Duodenal mucosa (tissue), 2 donors: ENCODE measurements at regions not wholly inside any gene's neighbourhood (a gene's known extent, or its start where the extent isn't known, plus 50 kb on each side); places are given as distances from the start of the nearest gene placed in this dataset.
"Not testable (repeated sequence)": the region's sequence is repeated elsewhere in the genome, so short reads cannot be mapped to it uniquely, and the experiment has no call there.

Experiments
- H3K27ac ChIP-seq: one replicate; pipeline ENCODE4 v1.7.0; 2013; ENCODE audit warnings: low read depth, low read length
- H3K27me3 ChIP-seq, 2 donors: one replicate each; pipeline ENCODE4 v1.7.0; 2013; ENCODE audit warnings: low read length in 2 of 2, control low read depth in 1 of 2; ENCODE audit not compliant: insufficient read depth in 2 of 2, control insufficient read depth in 1 of 2
- H3K36me3 ChIP-seq, 2 donors: one replicate each; pipeline ENCODE4 v1.7.0; 2013; ENCODE audit warnings: low read length in 2 of 2, control low read depth in 1 of 2; ENCODE audit not compliant: insufficient read depth in 2 of 2, control insufficient read depth in 1 of 2
- H3K4me1 ChIP-seq, 2 donors: one replicate each; pipeline ENCODE4 v1.7.0; 2013; ENCODE audit warnings: low read length in 2 of 2, control low read depth in 1 of 2; ENCODE audit not compliant: insufficient read depth in 2 of 2, control insufficient read depth in 1 of 2
- H3K4me3 ChIP-seq, 2 donors: one replicate each; pipeline ENCODE4 v1.7.0; 2013; ENCODE audit warnings: low read length in 2 of 2, low read depth in 1 of 2
- H3K9ac ChIP-seq, 2 donors: one replicate each; pipeline ENCODE4 v1.7.0; 2013; ENCODE audit warnings: low read length in 2 of 2, low read depth in 1 of 2
- H3K9me3 ChIP-seq, 2 donors: one replicate each; pipeline ENCODE4 v1.7.0; 2013; ENCODE audit warnings: low read length in 2 of 2, control low read depth in 1 of 2; ENCODE audit not compliant: control insufficient read depth in 1 of 2

GRCh38 chr6:142016666-142017065 lies 116.1 kb upstream of the GJE1 start:
- H3K36me3 ChIP-seq, H3K9me3 ChIP-seq, H3K4me3 ChIP-seq, H3K27ac ChIP-seq, H3K9ac ChIP-seq, H3K4me1 ChIP-seq, H3K27me3 ChIP-seq: not testable (repeated sequence)

- not testable (repeated sequence) for H3K4me1 ChIP-seq, H3K4me3 ChIP-seq, H3K9ac ChIP-seq, H3K9me3 ChIP-seq, H3K36me3 ChIP-seq, H3K27me3 ChIP-seq, H3K27ac ChIP-seq
Observed at GRCh38 chr6:142015463-142015862, 117.3 kb upstream of the GJE1 start.

GRCh38 chr6:142015011-142015410 lies 117.7 kb upstream of the GJE1 start:
- H3K9ac ChIP-seq, result no peak overlapping the region
- no peaks in the 10 kb centered on the region for H3K36me3 ChIP-seq
- no peak overlapping the region for H3K27ac ChIP-seq
- H3K27me3 ChIP-seq, result no peaks in the 10 kb centered on the region
- no peak overlapping the region for H3K4me3 ChIP-seq
- no peaks in the 10 kb centered on the region for H3K9me3 ChIP-seq
- peaks cover 0 to 6% of the 10 kb centered on the region in 2 donors for H3K4me1 ChIP-seq

DNA sequence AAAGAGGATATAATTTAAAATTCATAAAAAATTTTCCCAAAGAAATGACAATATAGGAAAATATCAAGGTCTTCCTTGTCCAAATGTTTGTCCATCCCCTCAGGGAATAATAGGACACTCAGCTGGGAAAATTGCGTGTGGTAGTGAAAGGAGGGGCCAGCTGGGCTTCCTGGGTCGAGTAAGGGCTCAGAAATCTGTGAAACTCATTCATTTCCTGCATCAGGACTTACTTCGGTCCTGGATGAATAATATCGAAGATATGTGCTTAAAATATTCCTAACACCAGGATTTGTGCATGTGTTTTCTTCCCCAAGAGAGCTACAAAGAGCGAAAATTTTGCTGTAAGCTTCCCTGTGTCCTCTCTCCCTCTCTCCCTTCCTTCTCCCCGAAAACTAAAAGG lies 118.2 kb upstream of the GJE1 start:
- Histone ChIP-seq H3K4me1 (peaks cover 0 to 6% of the 10 kb centered on the region in 2 donors), H3K9ac (no peak overlapping the region), H3K36me3 (no peaks in the 10 kb centered on the region), H3K9me3 (no peaks in the 10 kb centered on the region), H3K4me3 (no peak overlapping the region), H3K27me3 (no peaks in the 10 kb centered on the region), H3K27ac (no peak overlapping the region)

GRCh38 chr6:142013875-142014495 lies 118.7 kb upstream of the GJE1 start:
- Histone ChIP-seq H3K9ac (no peak overlapping the region), H3K27ac (no peak overlapping the region), H3K9me3 (no peaks in the 10 kb centered on the region), H3K36me3 (no peaks in the 10 kb centered on the region), H3K4me1 (peaks cover 0 to 6% of the 10 kb centered on the region in 2 donors), H3K27me3 (no peaks in the 10 kb centered on the region), H3K4me3 (no peak overlapping the region)

GRCh38 chr6:142013287-142013686 lies 119.4 kb upstream of the GJE1 start:
- H3K9me3 ChIP-seq, result no peaks in the 10 kb centered on the region
- H3K9ac ChIP-seq, result no peak overlapping the region
- no peak overlapping the region for H3K27ac ChIP-seq
- H3K4me3 ChIP-seq, result no peak overlapping the region
- peaks cover 0 to 6% of the 10 kb centered on the region in 2 donors for H3K4me1 ChIP-seq
- no peaks in the 10 kb centered on the region for H3K36me3 ChIP-seq
- no peaks in the 10 kb centered on the region for H3K27me3 ChIP-seq

- H3K4me3 ChIP-seq, result no peak overlapping the region
- H3K27ac ChIP-seq, result no peak overlapping the region
- H3K9ac ChIP-seq, result no peak overlapping the region
- H3K27me3 ChIP-seq, result no peaks in the 10 kb centered on the region
- H3K4me1 ChIP-seq, result peaks cover 0 to 6% of the 10 kb centered on the region in 2 donors
- H3K9me3 ChIP-seq, result no peaks in the 10 kb centered on the region
- no peaks in the 10 kb centered on the region for H3K36me3 ChIP-seq
Observed at GRCh38 chr6:142011775-142012174, 121.0 kb upstream of the GJE1 start.

GRCh38 chr6:142011156-142011555 lies 121.6 kb upstream of the GJE1 start:
- Histone ChIP-seq H3K36me3 (no peaks in the 10 kb centered on the region), H3K4me3 (no peak overlapping the region), H3K27me3 (no peaks in the 10 kb centered on the region), H3K27ac (no peak overlapping the region), H3K4me1 (peaks cover 0 to 6% of the 10 kb centered on the region in 2 donors), H3K9ac (no peak overlapping the region), H3K9me3 (no peaks in the 10 kb centered on the region)

- H3K4me3 ChIP-seq, result no peak overlapping the region
- no peak overlapping the region for H3K27ac ChIP-seq
- peaks cover 0 to 6% of the 10 kb centered on the region in 2 donors for H3K4me1 ChIP-seq
- H3K9me3 ChIP-seq, result no peaks in the 10 kb centered on the region
- H3K9ac ChIP-seq, result no peak overlapping the region
- H3K36me3 ChIP-seq, result no peaks in the 10 kb centered on the region
- H3K27me3 ChIP-seq, result no peaks in the 10 kb centered on the region
Observed at GRCh38 chr6:142009647-142010046, 123.1 kb upstream of the GJE1 start.

- Histone ChIP-seq H3K9ac (no peak overlapping the region), H3K9me3 (no peaks in the 10 kb centered on the region), H3K27ac (no peak overlapping the region), H3K27me3 (no peaks in the 10 kb centered on the region), H3K4me1 (peaks cover 0 to 2% of the 10 kb centered on the region in 2 donors), H3K36me3 (no peaks in the 10 kb centered on the region), H3K4me3 (no peak overlapping the region)
Observed at GRCh38 chr6:142008781-142009180, 123.9 kb upstream of the GJE1 start.
